ENCODE measurements at regions not wholly inside any gene's neighbourhood (a gene's known extent, or its start where the extent isn't known, plus 50 kb on each side); places are given as distances from the start of the nearest gene placed in this dataset.

- no peak for DNase-seq (ENCODE audit: low spot score)
These were observed 579.6 kb upstream of the SALL3 start for GRCh38 chr18:78399992-78400503.

- no peak for DNase-seq (ENCODE audit: low spot score)
These were observed 577.2 kb upstream of the SALL3 start for GRCh38 chr18:78402440-78402839.

- DNase-seq (ENCODE audit: low spot score), result no peak
These were observed 576.7 kb upstream of the SALL3 start for GRCh38 chr18:78402966-78403365.

GRCh38 chr18:78403371-78403770 lies 576.2 kb upstream of the SALL3 start:
- DNase-seq (ENCODE audit: low spot score), result no peak

DNA sequence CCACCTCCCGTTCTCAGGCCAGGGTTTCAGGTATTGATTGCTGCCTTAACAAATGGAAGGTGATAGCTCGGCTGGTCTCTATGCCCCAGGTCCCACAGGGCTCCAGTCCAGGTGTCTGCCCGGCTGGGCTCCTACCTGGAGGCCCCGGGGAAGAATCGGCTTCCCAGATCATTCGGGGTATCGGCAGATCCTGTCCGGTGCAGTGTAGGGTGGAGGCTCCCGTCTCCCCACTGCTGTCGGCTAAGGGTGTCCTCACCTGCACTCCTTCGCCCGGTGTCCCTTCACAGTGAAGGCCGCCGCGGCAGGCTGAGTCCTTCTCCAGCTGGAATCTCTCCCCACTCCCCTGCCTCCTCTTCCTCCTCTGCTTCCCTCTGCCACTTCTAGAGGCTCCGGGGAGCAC lies 573.9 kb upstream of the SALL3 start:
- no peak for DNase-seq (ENCODE audit: low spot score)

DNA sequence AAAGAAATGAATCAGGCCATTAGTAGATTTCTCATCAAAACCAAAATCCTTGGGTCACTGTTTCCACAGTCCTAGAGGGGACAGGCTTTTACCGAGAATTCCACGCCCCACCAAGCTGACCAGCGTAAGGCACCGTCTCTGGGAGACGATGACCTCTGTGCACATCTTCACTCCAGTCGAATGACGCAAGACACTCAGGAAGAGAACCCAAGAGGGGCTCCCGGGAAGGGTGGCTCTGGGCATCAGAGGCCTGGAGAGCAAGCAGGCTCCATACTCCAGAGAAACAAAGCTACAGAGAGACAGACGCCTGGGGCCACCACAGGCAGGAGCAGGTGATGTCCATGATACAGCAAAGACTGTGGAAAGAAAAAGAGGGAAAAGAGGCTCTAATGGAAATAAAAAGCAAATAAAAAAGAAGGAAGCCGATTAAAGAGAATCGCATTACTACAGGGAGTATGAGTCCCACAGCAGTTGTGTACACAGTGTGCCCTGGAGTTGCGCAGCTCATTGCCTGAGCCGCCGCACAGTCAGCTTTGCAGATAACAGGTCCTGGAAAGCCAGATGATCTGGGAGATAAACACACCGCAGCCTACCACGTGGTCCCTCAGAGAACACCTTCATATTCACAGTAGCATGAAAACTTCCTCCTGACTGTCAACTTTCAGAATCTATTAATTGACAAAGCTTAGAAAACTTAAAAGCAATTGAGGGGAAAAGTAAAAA lies 572.7 kb upstream of the SALL3 start:
- DNase-seq (ENCODE audit: low spot score), result no peak

DNA sequence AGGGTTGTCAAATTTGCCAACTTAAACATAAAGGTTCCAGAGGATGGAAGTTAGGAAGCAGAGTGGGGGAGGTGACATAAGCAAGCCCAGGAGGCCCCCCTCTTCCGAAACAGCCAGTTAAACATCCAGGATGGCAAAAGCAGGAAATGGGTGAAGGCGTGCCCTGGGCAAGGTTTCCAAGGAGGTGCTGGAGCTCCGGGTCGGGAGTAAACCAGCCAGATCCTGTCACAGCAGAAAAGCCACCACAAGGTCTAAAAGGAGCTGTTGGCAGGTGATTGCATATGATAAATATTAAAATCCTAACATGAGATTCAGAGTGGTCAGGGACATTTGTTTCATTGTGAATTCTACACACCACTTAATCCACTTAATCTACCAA lies 572.2 kb upstream of the SALL3 start:
- no peak for DNase-seq (ENCODE audit: low spot score)

GRCh38 chr18:78408623-78409022 lies 571.0 kb upstream of the SALL3 start:
- no peak for DNase-seq (ENCODE audit: low spot score)

- no peak for DNase-seq (ENCODE audit: low spot score)
These were observed 569.4 kb upstream of the SALL3 start for GRCh38 chr18:78410094-78410786.

GRCh38 chr18:78411539-78411938 lies 568.1 kb upstream of the SALL3 start:
- no peak for DNase-seq (ENCODE audit: low spot score)

GRCh38 chr18:78414302-78414701 lies 565.3 kb upstream of the SALL3 start:
- DNase-seq (ENCODE audit: low spot score), result no peak

- DNase-seq (ENCODE audit: low spot score), result no peak
These were observed 562.8 kb upstream of the SALL3 start for GRCh38 chr18:78416853-78417252.

GRCh38 chr18:78418379-78418778 lies 561.2 kb upstream of the SALL3 start:
- no peak for DNase-seq (ENCODE audit: low spot score)

GRCh38 chr18:78419171-78419570 lies 560.4 kb upstream of the SALL3 start:
- no peak for DNase-seq (ENCODE audit: low spot score)

DNA sequence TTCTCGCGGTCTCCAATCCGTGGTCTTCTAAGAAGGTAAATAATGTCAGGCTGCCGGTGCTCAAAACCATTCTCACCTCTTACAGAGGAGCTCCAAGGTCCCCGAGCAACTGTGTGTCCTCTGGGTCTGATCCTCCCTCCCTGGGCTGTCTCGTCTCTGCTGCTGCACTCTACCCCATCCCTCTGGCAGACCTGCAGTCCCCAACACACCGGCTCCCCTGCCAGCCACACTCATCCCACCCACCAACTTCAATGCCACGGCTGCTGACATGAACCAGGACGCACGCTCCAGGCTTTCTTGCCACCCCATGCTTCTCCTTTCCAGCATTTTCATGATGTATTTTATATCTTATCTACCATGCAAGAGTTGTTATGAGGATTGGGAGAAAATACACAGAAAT lies 559.5 kb upstream of the SALL3 start:
- DNase-seq (ENCODE audit: low spot score), result no peak

DNA sequence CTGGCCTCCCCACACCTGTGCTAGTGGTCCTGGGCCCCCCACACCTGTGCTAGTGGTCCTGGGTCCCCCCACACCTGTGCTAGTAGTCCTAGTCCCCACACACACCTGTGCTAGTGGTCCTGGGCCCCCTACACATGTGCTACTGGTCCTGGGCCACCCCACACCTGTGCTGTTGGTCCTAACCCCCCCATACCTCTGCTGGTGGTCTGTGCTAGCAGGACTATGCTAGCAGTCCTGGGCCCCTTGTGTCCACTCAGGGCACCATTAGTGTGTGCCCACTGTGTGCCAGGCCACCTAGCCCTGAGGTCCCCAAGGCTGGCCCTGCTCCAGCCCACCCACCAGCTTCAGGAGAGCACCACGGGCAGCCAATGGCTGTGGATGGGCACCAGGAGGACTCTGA lies 558.2 kb upstream of the SALL3 start:
- DNase-seq (ENCODE audit: low spot score), result no peak

DNA sequence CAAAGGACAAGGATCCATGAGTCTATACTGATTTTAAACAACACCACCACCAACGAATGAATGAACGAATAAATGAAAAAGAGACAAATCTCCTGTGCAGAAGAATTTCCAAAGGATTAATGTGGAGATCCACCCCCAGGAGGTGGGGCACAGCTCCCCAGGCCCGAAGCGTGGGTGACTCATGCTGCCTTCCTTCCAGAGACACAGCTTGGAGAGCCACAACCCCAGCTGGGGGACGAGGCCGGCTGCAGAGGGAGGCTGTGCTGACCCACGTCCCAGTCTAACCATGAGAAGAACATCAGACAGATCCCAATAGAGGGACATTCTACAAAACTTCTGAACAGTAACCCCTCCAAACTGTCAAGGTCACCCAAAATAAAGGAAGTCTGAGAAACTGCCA lies 557.3 kb upstream of the SALL3 start:
- no peak for DNase-seq (ENCODE audit: low spot score)

DNA sequence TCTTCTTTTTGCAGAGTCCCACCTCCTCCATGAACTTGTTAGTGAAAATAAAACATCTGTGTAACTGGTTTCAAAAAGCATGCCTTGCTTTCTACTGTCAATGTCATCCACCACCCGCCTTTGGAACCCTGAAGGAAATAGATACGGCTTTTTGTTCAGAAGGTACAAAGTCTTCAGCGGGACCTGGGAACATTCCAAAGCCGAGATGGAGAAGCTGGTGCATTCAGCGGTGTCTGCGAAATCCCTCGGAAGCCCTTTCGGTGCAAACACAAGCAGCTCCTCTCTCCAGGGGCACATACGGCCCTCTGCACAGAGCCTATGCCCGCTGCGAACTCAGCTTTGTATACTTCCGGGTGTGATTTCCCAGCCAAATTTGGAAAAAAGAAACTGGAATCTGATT lies 555.8 kb upstream of the SALL3 start:
- DNase-seq (ENCODE audit: low spot score), result no peak

DNA sequence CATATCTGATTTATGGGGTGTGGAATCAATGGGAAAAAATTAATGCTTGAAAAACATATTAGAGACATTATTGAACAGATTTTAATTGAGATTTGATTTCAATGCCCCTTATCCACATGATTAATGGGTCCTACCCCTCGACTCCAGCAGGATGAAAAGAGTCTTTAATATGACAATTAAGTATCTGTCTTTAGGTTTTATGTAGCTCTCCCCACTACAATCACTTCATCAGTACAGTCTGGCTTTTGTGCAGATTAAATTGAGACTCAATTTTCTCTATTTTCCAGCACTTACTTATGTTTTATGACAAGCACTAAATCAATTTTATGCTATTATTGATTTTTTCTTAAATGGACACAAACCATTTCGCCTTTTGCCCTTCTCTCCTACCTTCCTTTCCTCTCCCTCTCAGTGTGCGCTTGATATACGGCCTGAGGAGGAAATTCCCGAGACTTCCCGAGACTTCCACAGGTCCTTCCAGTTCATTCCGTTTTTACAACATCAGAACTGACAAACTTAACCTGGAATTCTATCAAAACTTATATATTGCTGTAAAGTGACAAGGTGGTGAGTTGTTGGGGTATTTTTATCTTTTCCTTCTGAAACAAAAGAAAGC lies 555.1 kb upstream of the SALL3 start:
- no peak for DNase-seq (ENCODE audit: low spot score)

GRCh38 chr18:78425019-78425412 lies 554.6 kb upstream of the SALL3 start:
- no peak for DNase-seq (ENCODE audit: low spot score)

DNA sequence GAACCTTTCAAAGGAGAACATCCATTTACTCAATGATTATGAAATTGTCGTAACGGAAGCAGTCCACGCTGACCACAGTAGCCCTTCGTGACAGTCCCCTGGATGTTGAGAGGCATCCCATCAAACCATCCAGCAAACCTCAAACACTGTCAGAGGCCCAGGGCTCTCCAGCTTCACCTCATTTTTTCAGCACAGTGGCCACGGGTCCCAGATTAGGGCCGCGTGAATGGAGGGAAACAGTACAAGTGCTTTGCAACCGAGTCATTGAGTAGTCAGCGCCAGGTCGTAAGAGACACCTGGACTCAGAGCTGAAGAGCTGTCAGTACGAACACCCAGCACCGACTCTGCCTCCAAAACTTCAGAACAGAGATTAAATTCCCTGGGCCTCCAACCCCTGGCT lies 552.5 kb upstream of the SALL3 start:
- DNase-seq (ENCODE audit: low spot score), result no peak
